Activated naive CD4-positive, alpha-beta T cell treated with anti-CD3 and anti-CD28 coated beads, Interleukin-2, amount 50 U/mL, for 72 hours (primary cell): ENCODE measurements at regions not wholly inside any gene's neighbourhood (a gene's known extent, or its start where the extent isn't known, plus 50 kb on each side); places are given as distances from the start of the nearest gene placed in this dataset.

ENCODE experiments used
- ATAC-seq, 2 donors: fragments of 150-1000 bp; cut with Tn5 transposase; 2 replicates each; pipeline ENCODE4 v1.10.0; 2021; ENCODE audit warnings: mild to moderate bottlenecking in 2 of 2, moderate library complexity in 2 of 2
- DNase-seq, 2 donors: peaks; one replicate each; pipeline ENCODE4 v3.0.0; 2021 to 2022; ENCODE audit warnings: low spot score in 2 of 2
- H3K27ac Mint-ChIP-seq, 2 donors: one replicate each; pipeline ENCODE4 v1.8.0; 2022; ENCODE audit warnings: mild to moderate bottlenecking in 2 of 2, mixed read lengths in 2 of 2
- H3K36me3 Mint-ChIP-seq, 2 donors: one replicate each; pipeline ENCODE4 v1.8.0; 2022; ENCODE audit warnings: mixed read lengths in 2 of 2
- H3K9me3 Mint-ChIP-seq, 2 donors: one replicate each; pipeline ENCODE4 v1.8.0; 2022; ENCODE audit warnings: mixed read lengths in 2 of 2

GRCh38 chr6:165960695-165961094 lies 207.0 kb downstream of the TBXT start:
- H3K9me3 Mint-ChIP-seq, result peaks cover 0 to 4% of the 10 kb centered on the region in 2 donors
- no peak for DNase-seq
- H3K27ac Mint-ChIP-seq, result no peak overlapping the region
- no peaks in the 10 kb centered on the region for H3K36me3 Mint-ChIP-seq
- no peak for ATAC-seq

GRCh38 chr6:165959627-165960026 lies 208.0 kb downstream of the TBXT start:
- ATAC-seq, result no peak
- Mint-ChIP-seq H3K27ac (no peak overlapping the region), H3K9me3 (peaks cover 0 to 4% of the 10 kb centered on the region in 2 donors), H3K36me3 (no peaks in the 10 kb centered on the region)
- no peak for DNase-seq

GRCh38 chr6:165956874-165957273 lies 210.8 kb downstream of the TBXT start:
- Mint-ChIP-seq H3K9me3 (peaks cover 0 to 4% of the 10 kb centered on the region in 2 donors), H3K27ac (no peak overlapping the region), H3K36me3 (no peaks in the 10 kb centered on the region)
- DNase-seq (no peak), ATAC-seq (no peak)

- Mint-ChIP-seq H3K9me3 (no peaks in the 10 kb centered on the region), H3K27ac (no peak overlapping the region), H3K36me3 (no peaks in the 10 kb centered on the region)
- ATAC-seq (no peak), DNase-seq (no peak)
These were observed 215.1 kb downstream of the TBXT start for GRCh38 chr6:165952514-165952913.

- Mint-ChIP-seq H3K27ac (no peak overlapping the region), H3K9me3 (no peaks in the 10 kb centered on the region), H3K36me3 (no peaks in the 10 kb centered on the region)
- no peak for DNase-seq
- no peak for ATAC-seq
These were observed 217.3 kb downstream of the TBXT start for GRCh38 chr6:165950316-165950715.

GRCh38 chr6:165949324-165949723 lies 218.3 kb downstream of the TBXT start:
- no peak for DNase-seq
- Mint-ChIP-seq H3K27ac (no peak overlapping the region), H3K9me3 (peaks cover 0 to 2% of the 10 kb centered on the region in 2 donors), H3K36me3 (no peaks in the 10 kb centered on the region)
- ATAC-seq, result no peak

GRCh38 chr6:165944002-165944466 lies 223.6 kb downstream of the TBXT start:
- H3K9me3 Mint-ChIP-seq, result peaks cover 12 to 15% of the 10 kb centered on the region in 2 donors
- ATAC-seq (no peak), DNase-seq (no peak)
- H3K27ac Mint-ChIP-seq, result no peak overlapping the region
- H3K36me3 Mint-ChIP-seq, result no peaks in the 10 kb centered on the region

GRCh38 chr6:165941786-165942185 lies 225.9 kb downstream of the TBXT start:
- ATAC-seq (no peak), DNase-seq (no peak)
- peaks cover 12 to 15% of the 10 kb centered on the region in 2 donors for H3K9me3 Mint-ChIP-seq
- no peak overlapping the region for H3K27ac Mint-ChIP-seq
- no peaks in the 10 kb centered on the region for H3K36me3 Mint-ChIP-seq

- DNase-seq (no peak), ATAC-seq (no peak)
- H3K9me3 Mint-ChIP-seq, result peaks cover 12 to 15% of the 10 kb centered on the region in 2 donors
These were observed 226.3 kb downstream of the TBXT start for GRCh38 chr6:165941249-165941775.

GRCh38 chr6:165940366-165940765 lies 227.3 kb downstream of the TBXT start:
- Mint-ChIP-seq H3K36me3 (no peaks in the 10 kb centered on the region), H3K9me3 (peaks cover 15 to 17% of the 10 kb centered on the region in 2 donors), H3K27ac (no peak overlapping the region)
- DNase-seq (no peak), ATAC-seq (no peak)

More at GRCh38 chr6:165941249-165941775, 226.3 kb downstream of the TBXT start:
- Mint-ChIP-seq H3K36me3 (no peaks in the 10 kb centered on the region), H3K27ac (no peak overlapping the region)

GRCh38 chr6:165939601-165940290 lies 227.9 kb downstream of the TBXT start:
- Mint-ChIP-seq H3K36me3 (peaks cover 0 to 3% of the 10 kb centered on the region in 2 donors), H3K9me3 (peaks cover 15 to 17% of the 10 kb centered on the region in 2 donors), H3K27ac (no peak overlapping the region)
- ATAC-seq (no peak), DNase-seq (no peak)

GRCh38 chr6:165939047-165939446 lies 228.6 kb downstream of the TBXT start:
- Mint-ChIP-seq H3K36me3 (peaks cover 0 to 7% of the 10 kb centered on the region in 2 donors), H3K9me3 (peaks cover 11 to 17% of the 10 kb centered on the region in 2 donors), H3K27ac (no peak overlapping the region)
- DNase-seq (no peak), ATAC-seq (no peak)

- DNase-seq, result no peak
- no peak for ATAC-seq
- Mint-ChIP-seq H3K36me3 (peaks cover 0 to 7% of the 10 kb centered on the region in 2 donors), H3K27ac (no peak overlapping the region), H3K9me3 (peaks cover 9 to 11% of the 10 kb centered on the region in 2 donors)
These were observed 229.9 kb downstream of the TBXT start for GRCh38 chr6:165937564-165938358.

- DNase-seq (no peak), ATAC-seq (no peak)
- Mint-ChIP-seq H3K36me3 (peaks cover 0 to 7% of the 10 kb centered on the region in 2 donors), H3K9me3 (peaks cover 3 to 6% of the 10 kb centered on the region in 2 donors), H3K27ac (no peak overlapping the region)
These were observed 231.0 kb downstream of the TBXT start for GRCh38 chr6:165936660-165937059.

GRCh38 chr6:165936096-165936495 lies 231.6 kb downstream of the TBXT start:
- peaks cover 0 to 6% of the 10 kb centered on the region in 2 donors for H3K9me3 Mint-ChIP-seq
- H3K36me3 Mint-ChIP-seq, result peaks cover 0 to 7% of the 10 kb centered on the region in 2 donors
- ATAC-seq, result no peak
- H3K27ac Mint-ChIP-seq, result no peak overlapping the region
- DNase-seq, result no peak

- Mint-ChIP-seq H3K36me3 (peaks cover 0 to 7% of the 10 kb centered on the region in 2 donors), H3K27ac (no peak overlapping the region), H3K9me3 (peaks cover 0 to 6% of the 10 kb centered on the region in 2 donors)
- ATAC-seq (no peak), DNase-seq (no peak)
These were observed 236.0 kb downstream of the TBXT start for GRCh38 chr6:165931675-165932074.

GRCh38 chr6:165930668-165931214 lies 236.9 kb downstream of the TBXT start:
- H3K9me3 Mint-ChIP-seq, result no peaks in the 10 kb centered on the region
- DNase-seq (no peak), ATAC-seq (no peak)
- H3K36me3 Mint-ChIP-seq, result peaks cover 0 to 7% of the 10 kb centered on the region in 2 donors
- no peak overlapping the region for H3K27ac Mint-ChIP-seq
